HepG2 (cell line): ENCODE measurements at regions not wholly inside any gene's neighbourhood (a gene's known extent, or its start where the extent isn't known, plus 50 kb on each side); places are given as distances from the start of the nearest gene placed in this dataset.

ENCODE experiments used
- AHR ChIP-seq: IDR thresholded peaks from 2 replicates; pipeline ENCODE4 v1.6.1; 2018; ENCODE audit warnings: missing genetic modification reagents, missing compliant biosample characterization
- CENPX ChIP-seq: sonication (generic); formaldehyde crosslinking; IDR thresholded peaks from 2 replicates; pipeline ENCODE4 v1.9.0; 2021; ENCODE audit warnings: mild to moderate bottlenecking, missing genetic modification reagents, moderate library complexity
- CREB3 ChIP-seq: sonication (generic); formaldehyde crosslinking; IDR thresholded peaks from 2 replicates; pipeline ENCODE4 v1.5.0; 2020; ENCODE audit warnings: missing genetic modification reagents
- REXO4 ChIP-seq: sonication (generic); formaldehyde crosslinking; IDR thresholded peaks from 2 replicates; pipeline ENCODE4 v1.8.0; 2022; ENCODE audit warnings: missing genetic modification reagents, mild to moderate bottlenecking, borderline replicate concordance
- ZBTB25 ChIP-seq: IDR thresholded peaks from 2 replicates; pipeline ENCODE4 v1.6.1; 2018; ENCODE audit warnings: missing genetic modification reagents
- ZNF337 ChIP-seq: sonication (generic); formaldehyde crosslinking; IDR thresholded peaks from 2 replicates; pipeline ENCODE4 v1.5.1; 2020; ENCODE audit warnings: missing genetic modification reagents, low read depth, mild to moderate bottlenecking, borderline replicate concordance
- ZNF614 ChIP-seq: IDR thresholded peaks from 2 replicates; pipeline ENCODE4 v1.6.1; 2018; ENCODE audit warnings: missing biosample characterization, missing genetic modification reagents, inconsistent platforms, borderline replicate concordance
- ZNF761 ChIP-seq: sonication (generic); formaldehyde crosslinking; conservative IDR thresholded peaks from 2 replicates; pipeline ENCODE4 v1.4.0; 2020; ENCODE audit warnings: mild to moderate bottlenecking, missing genetic modification reagents
- ZSCAN29 ChIP-seq: sonication (generic); formaldehyde crosslinking; conservative IDR thresholded peaks from 2 replicates; pipeline ENCODE4 v1.4.0; 2020; ENCODE audit warnings: mild to moderate bottlenecking, missing genetic modification reagents
- TF ChIP-seq, protein P1 (sequence below): IDR thresholded peaks from 2 replicates; pipeline ENCODE4 v1.6.1; 2012; ENCODE audit warnings: low read depth, low read length, improper control_type of control experiment
- TF ChIP-seq, protein P2 (sequence below): sonication (generic); formaldehyde crosslinking; IDR thresholded peaks from 2 replicates; pipeline ENCODE4 v1.4.0; 2020; ENCODE audit warnings: mild to moderate bottlenecking, missing genetic modification reagents
- TF ChIP-seq, protein P3 (sequence below): sonication (generic); formaldehyde crosslinking; IDR thresholded peaks from 2 replicates; pipeline ENCODE4 v1.9.0; 2021; ENCODE audit warnings: missing genetic modification reagents, borderline replicate concordance

DNA sequence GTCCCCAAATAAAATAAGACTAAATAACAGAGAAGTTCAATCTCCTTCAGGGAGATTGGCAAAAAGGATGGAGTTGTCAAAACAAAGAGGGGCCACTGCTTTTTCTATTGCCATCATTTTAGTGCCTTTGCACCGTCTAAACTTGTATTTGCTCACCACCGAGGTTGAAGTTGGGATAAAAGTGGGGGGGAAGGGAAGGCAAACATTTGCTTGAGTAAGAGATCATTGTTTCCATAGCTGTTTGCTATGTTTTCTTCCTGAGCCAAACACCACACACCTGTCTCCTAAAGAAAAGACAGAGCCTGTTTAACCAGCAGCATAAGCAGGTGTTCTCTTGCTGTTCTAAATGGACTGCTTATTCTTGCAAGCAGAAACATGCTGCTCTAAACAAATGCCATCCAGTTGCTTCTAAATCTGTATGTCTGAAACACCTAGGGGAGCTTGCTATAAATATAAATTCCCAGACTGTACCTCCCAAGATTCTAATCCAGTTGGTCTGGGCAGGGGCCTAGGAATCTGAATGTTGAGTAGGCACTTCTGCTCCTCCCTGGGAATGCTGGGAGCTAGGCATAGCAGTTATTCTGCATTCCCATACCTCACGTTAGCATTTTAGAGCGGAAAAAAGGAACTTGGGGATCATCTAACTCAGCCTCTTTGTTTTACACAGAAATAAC, 179.4 kb upstream of the ARL4C start (continued):
- TF ChIP-seq, protein P1, sequence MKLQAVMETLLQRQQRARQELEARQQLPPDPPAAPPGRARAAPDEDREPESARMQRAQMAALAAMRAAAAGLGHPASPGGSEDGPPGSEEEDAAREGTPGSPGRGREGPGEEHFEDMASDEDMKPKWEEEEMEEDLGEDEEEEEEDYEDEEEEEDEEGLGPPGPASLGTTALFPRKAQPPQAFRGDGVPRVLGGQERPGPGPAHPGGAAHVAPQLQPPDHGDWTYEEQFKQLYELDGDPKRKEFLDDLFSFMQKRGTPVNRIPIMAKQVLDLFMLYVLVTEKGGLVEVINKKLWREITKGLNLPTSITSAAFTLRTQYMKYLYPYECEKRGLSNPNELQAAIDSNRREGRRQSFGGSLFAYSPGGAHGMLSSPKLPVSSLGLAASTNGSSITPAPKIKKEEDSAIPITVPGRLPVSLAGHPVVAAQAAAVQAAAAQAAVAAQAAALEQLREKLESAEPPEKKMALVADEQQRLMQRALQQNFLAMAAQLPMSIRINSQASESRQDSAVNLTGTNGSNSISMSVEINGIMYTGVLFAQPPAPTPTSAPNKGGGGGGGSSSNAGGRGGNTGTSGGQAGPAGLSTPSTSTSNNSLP: peak; percentile 87
- TF ChIP-seq ZNF614 (CRISPR knock-in tag) (peak; percentile 68; the same call in 1 of the 2 replicates), CENPX (CRISPR knock-in tag) (no peak), REXO4 (CRISPR knock-in tag) (no peak), ZNF337 (CRISPR knock-in tag) (no peak), ZSCAN29 (CRISPR knock-in tag) (0 out of 2 replicates have a peak, but pooled peaks have one; percentile 26), AHR (no peak; the same call in 1 of the 2 replicates), CREB3 (no peak), ZNF761 (CRISPR knock-in tag) (0 out of 2 replicates have a peak, but pooled peaks have one; percentile 68), ZBTB25 (CRISPR knock-in tag) (peak; percentile 75)
- TF ChIP-seq, protein P2, sequence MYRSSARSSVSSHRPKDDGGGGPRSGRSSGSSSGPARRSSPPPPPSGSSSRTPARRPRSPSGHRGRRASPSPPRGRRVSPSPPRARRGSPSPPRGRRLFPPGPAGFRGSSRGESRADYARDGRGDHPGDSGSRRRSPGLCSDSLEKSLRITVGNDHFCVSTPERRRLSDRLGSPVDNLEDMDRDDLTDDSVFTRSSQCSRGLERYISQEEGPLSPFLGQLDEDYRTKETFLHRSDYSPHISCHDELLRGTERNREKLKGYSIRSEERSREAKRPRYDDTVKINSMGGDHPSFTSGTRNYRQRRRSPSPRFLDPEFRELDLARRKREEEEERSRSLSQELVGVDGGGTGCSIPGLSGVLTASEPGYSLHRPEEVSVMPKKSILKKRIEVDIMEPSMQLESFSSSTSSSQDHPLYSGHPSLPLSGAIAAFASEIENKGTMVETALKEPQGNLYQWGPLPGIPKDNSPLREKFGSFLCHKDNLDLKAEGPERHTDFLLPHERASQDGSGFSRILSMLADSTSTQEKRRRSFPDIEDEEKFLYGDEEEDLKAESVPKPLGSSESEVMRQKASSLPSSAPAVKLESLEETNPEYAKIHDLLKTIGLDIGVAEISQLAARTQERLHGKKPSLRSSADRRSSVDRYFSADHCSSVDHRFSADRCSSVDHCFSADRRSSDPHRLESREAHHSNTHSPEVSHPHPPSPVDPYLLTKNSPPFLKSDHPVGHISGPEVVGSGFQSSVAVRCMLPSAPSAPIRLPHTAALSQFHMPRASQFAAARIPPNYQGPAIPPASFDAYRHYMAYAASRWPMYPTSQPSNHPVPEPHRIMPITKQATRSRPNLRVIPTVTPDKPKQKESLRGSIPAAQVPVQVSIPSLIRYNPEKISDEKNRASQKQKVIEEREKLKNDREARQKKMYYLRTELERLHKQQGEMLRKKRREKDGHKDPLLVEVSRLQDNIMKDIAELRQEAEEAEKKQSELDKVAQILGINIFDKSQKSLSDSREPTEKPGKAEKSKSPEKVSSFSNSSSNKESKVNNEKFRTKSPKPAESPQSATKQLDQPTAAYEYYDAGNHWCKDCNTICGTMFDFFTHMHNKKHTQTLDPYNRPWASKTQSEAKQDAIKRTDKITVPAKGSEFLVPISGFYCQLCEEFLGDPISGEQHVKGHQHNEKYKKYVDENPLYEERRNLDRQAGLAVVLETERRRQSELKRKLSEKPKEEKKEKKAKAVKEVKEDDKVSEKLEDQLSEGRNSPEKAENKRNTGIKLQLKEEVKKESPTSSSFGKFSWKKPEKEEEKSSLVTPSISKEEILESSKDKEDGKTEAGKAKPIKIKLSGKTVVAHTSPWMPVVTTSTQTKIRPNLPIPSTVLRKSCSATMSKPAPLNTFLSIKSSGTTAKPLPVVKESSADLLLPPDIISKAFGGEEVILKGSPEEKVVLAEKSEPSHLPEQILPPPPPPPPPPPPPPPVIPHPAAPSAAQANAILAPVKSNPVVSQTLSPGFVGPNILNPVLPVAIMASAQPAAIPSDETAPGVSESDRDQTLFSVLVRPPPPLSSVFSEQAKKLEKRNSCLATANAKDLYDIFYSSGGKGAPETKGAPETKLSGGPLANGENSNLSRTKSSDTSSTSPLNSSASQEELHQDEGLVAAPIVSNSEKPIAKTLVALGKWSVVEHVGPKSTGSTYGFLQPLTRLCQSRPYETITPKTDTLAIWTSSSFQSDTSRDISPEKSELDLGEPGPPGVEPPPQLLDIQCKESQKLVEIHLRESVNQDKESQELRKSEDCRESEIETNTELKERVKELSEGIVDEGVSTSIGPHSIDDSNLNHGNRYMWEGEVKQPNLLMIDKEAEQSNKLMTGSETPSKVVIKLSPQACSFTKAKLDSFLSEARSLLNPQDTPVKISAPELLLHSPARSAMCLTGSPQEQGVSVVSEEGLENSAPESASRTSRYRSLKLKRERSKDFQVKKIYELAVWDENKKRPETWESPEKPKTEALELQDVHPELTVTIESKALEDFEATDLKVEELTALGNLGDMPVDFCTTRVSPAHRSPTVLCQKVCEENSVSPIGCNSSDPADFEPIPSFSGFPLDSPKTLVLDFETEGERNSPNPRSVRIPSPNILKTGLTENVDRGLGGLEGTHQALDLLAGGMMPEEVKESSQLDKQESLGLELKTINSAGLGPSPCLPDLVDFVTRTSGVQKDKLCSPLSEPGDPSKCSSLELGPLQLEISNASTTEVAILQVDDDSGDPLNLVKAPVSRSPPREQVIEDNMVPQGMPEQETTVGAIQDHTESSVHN (CRISPR knock-in tag): no peak
- TF ChIP-seq, protein P3, sequence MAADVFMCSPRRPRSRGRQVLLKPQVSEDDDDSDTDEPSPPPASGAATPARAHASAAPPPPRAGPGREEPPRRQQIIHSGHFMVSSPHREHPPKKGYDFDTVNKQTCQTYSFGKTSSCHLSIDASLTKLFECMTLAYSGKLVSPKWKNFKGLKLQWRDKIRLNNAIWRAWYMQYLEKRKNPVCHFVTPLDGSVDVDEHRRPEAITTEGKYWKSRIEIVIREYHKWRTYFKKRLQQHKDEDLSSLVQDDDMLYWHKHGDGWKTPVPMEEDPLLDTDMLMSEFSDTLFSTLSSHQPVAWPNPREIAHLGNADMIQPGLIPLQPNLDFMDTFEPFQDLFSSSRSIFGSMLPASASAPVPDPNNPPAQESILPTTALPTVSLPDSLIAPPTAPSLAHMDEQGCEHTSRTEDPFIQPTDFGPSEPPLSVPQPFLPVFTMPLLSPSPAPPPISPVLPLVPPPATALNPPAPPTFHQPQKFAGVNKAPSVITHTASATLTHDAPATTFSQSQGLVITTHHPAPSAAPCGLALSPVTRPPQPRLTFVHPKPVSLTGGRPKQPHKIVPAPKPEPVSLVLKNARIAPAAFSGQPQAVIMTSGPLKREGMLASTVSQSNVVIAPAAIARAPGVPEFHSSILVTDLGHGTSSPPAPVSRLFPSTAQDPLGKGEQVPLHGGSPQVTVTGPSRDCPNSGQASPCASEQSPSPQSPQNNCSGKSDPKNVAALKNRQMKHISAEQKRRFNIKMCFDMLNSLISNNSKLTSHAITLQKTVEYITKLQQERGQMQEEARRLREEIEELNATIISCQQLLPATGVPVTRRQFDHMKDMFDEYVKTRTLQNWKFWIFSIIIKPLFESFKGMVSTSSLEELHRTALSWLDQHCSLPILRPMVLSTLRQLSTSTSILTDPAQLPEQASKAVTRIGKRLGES (CRISPR knock-in tag): no peak
